DOHH2 (cell line): ENCODE measurements at regions not wholly inside any gene's neighbourhood (a gene's known extent, or its start where the extent isn't known, plus 50 kb on each side); places are given as distances from the start of the nearest gene placed in this dataset.

ENCODE experiments used
- CTCF ChIP-seq: fragments of 200-600 bp; sonication (generic); IDR thresholded peaks from one replicate; pipeline ENCODE4 v1.5.1; 2014; ENCODE audit warnings: antibody characterized with exemption, mild to moderate bottlenecking, low read depth, low read length; ENCODE audit not compliant: poor library complexity, severe bottlenecking
- EZH2phosphoT487 ChIP-seq: fragments of 200-600 bp; sonication (generic); IDR thresholded peaks from 2 replicates; pipeline ENCODE4 v1.6.1; 2017; ENCODE audit warnings: borderline replicate concordance, mild to moderate bottlenecking, antibody characterized with exemption, low read length, moderate library complexity, mixed read lengths

- TF ChIP-seq CTCF = no peak
- no peak for TF ChIP-seq EZH2phosphoT487
Observed at GRCh38 chr7:41786944-41787343, 84.1 kb upstream of the INHBA start.
